ENCODE measurements at regions not wholly inside any gene's neighbourhood (a gene's known extent, or its start where the extent isn't known, plus 50 kb on each side); places are given as distances from the start of the nearest gene placed in this dataset.

DNA sequence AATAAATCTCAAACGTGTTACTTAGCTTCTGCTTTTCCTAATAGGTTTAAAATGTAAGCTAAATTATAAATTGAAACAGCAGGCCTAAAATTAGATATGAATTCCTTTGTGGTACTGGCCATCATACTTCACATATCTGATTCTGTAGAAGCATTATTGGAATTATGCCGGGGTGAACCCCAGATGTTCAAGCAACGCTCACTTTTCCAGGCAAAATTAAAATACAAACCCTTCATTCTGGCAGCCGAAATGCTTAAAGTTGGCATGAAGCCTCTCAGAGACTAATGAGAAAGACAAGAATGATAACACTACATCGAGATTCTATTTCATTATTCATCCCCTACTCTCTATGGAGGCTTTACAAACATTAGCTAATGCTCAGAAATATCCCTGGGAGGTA is 1352.7 kb upstream of the ADGRL2 start:
- DNase-seq, result no peak

DNA sequence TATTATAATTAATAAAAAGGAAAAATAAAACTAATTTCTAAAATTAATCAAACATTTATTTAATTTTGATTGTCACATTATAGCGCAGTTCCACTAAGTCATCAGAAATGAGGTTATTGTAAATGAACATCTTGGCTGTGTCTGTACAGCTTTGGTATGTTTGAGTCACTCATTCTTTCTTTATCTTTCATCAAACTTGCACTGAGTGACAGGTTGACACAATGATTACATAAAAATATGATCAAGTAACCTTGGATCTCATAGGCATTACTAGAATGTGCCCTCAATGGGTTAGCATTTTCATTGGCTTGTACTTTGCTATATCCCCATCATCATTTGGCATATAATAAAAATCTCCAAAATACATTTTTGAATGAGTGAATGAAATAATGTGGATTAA is 1353.2 kb upstream of the ADGRL2 start:
- no peak for DNase-seq

DNA sequence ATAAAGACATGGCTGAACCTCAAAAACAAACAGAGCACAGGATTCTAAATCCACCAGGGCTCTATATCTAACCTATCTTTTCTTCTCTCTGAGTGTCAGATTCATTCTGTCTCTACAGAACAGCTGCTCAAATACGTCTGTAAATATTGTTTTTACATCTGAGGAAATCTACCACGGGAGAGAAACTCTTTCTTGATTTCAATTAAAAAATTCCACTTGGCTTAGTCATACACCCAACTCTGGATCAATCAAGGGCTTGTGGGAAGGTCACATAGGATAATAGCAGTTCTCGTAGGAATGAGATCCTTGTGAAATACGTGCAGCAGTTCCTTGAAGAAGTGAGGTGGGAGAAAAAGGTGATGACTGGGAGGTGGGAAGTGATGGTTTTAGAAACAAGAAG is 1355.7 kb upstream of the ADGRL2 start:
- DNase-seq, result no peak

DNA sequence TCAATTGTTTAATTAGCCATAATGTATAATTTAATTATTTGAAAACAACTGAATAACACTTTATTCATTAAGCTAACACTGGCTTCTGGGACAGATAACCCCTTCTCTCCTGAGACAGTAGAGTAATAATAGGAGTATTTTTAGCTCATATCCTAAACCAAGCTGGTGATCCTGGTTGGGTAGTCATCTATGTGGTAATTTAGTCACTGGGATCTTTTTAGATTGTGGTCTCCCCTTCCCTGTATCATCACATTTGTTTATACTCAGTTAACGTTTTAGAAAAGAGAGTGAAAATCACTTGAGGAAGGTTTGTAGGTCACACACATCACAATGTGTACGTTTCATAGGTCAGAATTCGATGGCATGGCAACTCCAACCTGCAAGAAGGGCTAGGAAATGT is 1356.6 kb upstream of the ADGRL2 start:
- DNase-seq, result no peak

DNA sequence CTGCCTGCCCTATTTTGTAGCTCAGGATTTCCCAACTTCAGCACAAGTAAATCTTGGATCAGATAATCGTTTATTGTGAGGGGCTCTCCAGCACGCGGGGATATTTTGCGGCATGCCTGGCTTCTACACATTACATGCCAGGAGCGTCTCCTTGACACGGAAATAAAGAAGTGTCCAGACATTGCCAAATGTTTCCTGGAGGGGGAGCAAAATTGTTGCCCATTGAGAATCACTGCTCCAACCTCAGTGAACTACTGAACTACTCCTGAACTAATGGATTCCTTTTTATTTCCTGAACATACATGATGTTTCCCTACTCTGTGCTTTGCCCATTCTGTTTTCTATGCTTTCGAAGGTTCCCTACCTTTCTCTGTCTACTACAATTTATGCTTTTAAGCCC is 1359.1 kb upstream of the ADGRL2 start:
- no peak for DNase-seq

DNA sequence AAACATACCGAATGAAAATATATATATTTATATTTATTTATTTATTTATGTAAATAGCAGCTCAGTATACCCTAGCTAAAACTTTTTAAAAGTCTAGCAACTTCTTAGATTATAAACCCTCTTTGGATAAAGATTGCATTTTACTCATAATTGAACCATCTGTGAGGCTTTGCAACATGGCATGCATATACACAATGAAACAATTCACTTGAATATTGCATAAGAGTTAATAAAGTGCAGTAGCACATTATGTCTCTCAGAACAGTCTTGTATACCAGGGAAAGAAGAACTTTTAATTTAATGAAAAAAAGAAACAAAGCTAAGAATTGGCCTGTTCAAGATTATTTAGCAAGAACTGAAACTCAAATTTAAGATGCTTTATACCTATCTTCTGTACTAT is 1363.9 kb upstream of the ADGRL2 start:
- no peak for DNase-seq

DNA sequence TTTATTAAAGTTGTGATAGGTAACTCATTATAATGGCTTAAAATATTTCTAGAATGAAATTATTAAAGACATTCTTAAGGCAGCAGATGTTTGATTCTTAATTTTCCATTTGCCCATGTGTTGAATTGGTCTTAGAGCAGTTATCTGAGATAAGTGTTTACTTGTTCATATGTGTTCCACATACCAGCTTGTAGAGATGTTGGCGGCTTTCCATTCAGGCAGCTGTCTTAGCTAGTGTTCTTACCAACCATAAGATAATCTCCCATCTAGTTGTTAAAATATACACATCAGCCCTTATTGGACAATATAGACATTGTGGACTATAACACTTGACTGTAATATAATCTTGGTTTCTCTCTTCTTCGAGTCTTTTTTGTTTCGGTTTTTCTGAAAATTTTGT is 1372.9 kb upstream of the ADGRL2 start:
- DNase-seq, result no peak

DNA sequence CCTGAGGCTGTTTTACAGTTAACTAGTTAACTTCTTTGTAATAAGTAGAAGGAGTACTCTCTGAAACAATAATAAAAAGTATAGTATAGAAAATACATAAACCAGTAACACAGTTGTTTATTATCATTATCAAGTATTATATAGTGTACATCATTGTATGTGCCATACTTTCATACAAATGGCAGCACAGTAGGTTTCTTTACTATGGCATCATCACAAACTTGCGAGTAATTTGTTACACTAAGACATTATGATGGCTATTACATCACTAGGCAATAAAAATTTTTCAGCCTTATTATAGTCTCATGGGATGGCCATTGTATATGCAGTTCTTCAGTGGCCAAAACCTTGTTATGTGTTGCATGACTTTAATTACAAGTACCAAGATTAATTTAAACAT is 1376.5 kb upstream of the ADGRL2 start:
- no peak for DNase-seq

DNA sequence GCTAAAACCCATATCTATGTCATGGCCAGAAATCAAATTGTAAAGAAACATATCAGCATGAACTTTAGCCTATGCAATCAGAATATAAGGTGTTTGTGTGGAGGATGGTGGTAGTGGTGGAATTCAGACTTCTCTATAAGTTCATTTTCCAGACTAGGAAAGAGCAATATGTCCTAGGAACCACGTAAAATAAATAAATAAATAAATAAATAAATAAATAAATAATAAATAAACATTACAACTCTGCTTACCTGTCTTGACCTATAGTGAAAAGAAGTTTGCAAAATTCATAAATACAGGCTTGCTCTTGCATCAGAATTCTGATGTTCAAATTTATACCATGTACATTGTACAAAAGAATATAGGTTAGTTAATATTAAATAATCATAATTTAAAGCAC is 1382.6 kb upstream of the ADGRL2 start:
- DNase-seq, result no peak

DNA sequence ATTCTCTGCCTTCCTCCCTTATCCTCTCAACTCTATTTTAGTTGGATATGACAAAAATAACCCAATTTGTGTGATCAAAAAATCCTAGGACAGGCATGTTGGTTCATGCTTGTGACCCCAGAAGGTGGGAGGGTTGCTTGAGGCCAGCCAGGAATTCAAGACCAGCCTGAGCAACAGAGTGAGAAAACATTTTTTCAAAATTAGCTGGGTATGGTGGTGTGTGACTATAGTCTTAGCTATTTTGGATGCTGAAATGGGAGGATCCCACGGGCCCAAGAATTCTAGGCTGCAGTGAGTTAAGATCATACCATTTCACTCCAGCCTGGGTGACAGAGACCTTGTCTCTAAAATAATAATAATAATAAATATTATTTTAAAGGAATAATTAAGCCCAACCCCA is 1383.1 kb upstream of the ADGRL2 start:
- DNase-seq, result no peak

DNA sequence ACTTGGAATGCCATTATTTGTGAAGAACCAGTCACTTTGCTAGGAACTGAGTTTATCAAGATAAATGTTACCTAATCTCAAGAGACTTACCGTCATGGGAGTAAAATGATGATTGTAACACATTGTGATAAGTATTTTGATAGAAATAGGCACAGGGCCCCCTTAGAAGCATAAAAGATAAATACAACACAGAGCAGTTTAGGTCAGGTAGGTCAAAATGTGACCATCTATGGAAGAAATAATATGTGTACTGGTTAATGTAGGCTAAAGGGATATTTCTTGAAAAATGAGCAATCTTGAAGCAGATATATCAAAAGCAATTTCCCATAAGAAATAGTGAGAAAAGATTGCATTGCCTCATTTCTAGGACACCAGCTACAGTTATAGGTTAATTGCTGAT is 1386.8 kb upstream of the ADGRL2 start:
- DNase-seq, result no peak

DNA sequence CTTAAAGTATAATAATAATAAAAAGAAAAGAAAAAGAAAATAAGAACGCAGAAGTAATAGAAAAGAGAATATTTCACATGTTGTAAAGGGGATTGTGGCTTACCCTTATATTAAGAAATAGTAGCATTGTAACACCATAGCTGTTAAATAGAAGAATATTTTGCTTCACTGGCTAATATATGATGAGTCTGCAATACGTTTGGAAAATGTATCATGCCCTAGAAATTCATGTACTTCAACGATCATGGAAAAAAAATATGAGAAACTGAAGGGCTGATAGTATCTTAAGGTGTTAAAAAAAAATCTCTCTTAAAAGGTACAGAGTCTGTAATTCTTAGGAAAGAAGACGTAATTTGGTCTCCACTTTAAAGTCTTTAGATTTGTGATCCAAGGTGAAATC is 1390.5 kb upstream of the ADGRL2 start:
- no peak for DNase-seq

DNA sequence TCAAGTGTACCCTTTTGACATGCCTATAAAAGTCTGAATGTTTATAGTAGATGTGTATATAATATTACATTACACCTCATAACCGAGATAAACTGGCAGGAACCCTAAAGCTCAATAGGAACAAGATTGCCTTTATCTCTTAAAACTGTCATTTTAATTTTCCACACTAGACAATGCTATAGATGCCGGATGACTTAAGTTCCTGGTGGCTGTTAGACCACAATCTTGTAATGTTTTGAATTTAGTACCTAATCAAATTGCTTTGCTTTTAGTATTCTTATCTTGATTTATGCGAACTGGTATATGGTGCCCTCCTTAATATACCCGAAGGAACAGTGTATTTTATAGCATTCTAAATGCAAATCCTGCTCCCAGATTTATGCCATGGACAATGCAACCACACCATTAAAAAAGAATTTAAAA is 1397.0 kb upstream of the ADGRL4 start:
- no peak for DNase-seq

DNA sequence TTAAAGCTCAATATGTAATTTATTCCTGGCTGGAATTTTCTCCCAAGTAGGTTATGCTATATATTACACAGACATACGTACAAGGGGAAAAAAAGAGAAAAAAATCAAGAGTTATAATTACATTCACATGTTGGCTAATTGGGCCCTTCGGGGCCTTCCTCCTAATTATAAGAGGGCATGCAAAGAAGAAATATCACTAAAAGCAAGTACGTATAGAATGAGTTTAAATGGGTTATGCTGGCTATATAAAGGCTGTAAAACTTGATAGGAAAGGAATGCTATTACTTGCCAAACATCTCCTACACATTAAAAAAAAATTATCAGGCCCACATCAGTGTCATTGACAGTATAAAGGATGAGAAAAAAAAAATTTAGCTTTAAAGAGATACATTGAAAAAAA is 1396.1 kb upstream of the ADGRL4 start:
- no peak for DNase-seq

DNA sequence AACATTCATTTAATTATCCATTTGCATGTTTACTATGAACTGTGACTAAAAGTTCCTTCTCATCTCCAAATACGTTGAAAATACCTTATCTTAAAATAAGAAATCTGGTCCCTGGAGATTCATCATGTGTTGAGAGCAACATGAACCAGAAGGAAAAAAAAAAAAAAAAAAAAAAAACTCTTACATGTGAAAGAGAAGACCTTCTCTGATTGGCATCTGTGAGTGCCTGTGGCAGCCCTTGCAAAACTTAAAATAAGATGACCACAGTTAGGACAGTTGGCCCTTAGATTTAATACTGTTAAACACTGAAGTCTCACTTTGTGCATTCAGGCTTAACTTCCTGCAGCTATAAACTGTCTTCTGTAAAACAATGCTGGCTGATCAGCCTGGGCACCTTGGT is 1395.2 kb upstream of the ADGRL4 start:
- DNase-seq, result no peak

DNA sequence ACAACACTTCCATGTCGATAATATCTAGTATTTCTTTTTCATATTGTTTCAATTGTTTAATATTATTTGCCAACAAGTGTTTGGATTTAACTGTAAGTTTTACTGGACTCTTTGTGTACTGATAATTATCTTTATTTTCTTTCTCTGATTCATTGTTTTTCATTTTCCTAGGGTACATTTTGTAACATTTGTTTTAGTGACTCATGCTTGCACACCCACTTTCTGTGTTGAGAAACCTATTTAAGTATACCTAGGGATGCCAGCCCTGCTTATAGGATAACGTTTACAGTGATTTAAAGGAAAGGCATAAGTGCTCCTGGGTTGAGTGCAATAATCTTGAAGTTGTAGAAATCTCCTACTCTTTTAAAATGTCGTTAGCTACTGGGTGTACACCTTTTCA is 1386.0 kb upstream of the ADGRL4 start:
- no peak for DNase-seq

DNA sequence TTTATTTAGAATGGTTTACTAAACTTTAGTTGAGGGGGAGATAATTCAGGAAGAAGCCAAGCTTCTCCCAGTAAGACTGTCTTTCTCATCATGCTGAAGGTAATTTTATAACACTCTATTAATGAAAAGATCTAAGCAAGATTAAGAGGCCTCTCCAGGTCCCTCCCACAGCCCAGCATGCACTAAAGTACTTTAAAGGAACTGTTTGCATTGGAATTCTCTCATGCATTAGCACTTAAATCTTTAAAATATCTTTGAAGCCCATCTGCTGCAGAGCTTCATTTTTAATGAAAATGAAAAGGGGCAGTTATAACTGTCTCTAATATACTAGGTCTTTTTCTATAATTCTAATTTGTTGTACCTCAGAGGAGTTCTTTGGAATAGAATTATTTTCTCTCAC is 1379.1 kb upstream of the ADGRL4 start:
- no peak for DNase-seq

DNA sequence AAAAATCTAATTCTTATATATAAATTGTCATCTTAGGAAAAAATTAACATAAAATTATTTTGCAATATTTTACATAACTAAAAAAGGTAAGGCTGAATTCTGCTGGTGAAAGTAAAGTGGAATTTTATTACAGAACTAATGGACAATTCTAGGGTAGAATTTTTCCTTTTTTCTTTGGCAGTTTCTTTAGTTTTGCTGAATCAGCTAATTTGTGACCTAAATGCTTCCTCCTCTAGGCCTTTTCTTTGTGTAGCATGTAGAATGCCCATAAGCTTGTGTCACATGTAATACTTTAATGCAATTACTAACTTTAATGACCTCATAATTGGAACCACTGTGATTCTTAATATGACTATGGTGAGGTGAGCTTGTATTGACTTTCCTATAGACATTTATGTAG is 1378.4 kb upstream of the ADGRL4 start:
- DNase-seq, result no peak

DNA sequence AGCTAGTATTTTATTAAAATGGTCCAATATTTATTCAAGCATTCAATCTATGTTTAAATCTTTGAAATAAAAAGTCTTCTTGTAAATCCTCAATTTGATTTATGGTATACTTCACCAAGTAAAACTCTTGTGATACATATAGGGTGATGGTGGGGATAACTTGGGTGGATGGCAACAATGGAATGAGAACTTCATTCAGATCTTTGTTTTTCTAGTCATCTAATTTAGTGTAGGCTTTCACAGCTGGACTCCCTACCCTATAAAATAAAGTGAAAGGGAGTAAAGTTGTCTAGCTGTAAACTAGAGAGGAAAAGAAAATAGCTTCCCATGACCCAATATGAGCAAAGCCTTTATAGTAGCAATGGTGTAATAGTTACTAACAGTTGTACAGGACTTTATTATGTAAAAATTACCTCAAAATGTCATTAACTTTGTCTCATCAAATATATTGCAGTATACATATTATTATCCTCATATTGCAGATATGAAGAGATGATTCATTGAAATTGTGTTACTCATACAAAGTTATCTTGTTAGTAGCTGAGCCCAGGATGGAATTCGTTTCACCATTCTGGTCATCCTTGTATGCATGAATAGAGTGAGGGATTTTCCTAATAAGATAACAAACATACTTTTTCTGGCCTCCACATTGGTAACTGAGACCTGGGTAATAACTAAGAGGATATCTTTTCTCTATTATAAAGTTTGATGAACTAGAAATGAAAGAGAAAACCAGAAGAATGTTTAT is 1377.7 kb upstream of the ADGRL4 start:
- DNase-seq, result no peak

DNA sequence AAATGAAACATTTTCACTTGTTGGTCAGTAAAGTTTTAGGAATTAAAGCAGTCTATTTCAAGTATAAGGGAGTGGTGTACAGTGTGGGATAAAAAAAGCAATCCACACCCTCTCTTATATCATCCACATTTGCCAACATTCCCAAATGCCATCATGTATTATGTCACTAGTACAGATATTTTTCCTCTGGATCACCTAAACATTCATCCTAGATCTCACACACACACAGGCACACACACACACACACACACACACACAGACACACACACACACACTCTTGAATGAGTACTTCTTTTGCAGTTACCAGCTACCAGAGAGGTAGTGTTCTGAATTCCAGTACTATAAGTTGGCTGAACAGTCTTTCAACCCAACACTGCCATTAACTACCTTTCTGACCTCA is 1369.1 kb upstream of the ADGRL4 start:
- no peak for DNase-seq

DNA sequence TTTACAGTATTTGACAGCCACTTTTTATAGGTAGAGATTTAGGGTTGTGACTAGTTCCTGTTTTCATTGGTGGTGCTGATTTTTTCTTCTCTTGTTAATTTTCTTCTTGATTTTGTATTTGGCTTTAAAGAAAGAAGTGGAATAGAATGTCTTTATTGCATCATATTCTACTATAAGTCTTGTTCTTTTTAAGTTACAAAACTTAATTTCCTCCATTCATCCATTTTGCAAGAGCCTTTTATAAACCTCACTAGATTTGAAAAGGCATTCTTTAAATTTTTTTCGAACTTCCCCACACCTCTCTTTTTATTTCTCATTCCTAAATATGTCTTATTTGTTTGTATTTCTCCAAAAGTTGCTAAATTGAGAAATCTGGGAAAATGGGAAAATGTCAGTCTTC is 1368.6 kb upstream of the ADGRL4 start:
- no peak for DNase-seq

DNA sequence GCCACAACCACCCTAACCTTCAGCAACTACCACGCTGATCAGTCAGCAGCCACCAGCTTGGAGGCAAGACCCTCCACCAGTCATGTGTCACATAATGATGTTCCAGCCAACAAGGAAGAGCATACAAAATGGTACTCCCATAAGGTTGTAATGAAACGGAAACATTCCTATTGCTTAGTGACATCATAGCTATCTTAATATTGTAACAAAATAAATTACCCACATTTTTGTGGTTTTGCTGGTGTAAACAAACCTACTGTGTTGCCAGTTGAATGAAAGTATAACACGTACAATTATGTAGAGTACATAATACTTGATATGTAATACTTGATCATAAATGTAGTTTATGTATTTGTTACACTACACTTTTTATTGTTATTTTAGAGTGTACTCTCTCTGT is 1363.2 kb upstream of the ADGRL4 start:
- no peak for DNase-seq

DNA sequence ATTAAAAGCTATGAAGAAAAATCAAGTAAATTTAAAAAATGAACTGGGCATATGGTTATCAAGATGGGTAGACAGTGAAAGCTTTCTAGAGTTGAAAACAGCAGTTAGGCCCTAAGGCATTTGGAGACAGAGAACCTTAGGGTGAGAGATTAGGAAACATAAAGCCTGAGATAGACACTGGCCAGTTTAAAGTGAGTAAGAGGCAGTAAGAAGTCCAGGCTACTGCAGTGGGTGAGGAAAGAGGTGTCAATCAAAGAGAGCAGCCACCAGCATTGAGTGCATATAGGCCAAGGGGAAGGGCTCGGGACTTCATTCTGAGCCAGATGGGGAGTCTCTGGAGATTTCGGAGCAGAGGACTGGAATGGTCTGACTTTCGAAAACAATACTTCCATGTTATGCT is 1360.5 kb upstream of the ADGRL4 start:
- no peak for DNase-seq

DNA sequence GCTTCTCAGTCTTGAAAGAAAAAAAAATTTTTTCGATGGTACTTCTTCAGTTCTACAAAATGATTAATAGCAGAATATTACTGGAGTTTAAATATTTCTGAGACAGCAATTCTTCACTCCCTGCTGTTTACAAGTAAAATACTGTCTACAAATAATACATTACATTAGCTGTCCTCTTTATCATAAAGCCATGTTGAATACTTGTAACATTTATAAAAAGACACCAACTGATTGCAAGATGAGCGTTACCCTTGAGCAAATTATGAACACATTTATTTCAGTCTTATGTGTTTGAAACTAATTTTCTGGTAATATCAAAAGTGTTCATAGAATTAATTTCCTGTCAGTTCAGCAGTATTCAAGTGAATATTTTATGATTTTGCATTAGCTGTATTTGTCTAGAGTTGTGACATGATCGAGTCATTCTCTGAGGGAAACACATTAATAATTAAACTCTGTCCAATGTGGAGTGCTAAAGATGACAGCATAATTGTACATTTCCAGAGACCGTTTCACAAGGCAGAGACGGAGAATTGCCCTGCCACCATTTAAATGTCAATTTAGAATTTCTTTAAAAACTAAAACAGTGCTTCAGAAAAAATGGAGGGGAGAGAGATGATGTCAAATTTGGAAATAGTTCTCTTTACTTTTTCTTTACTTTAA is 1359.0 kb upstream of the ADGRL4 start:
- no peak for DNase-seq
